ENCODE measurements at regions not wholly inside any gene's neighbourhood (a gene's known extent, or its start where the extent isn't known, plus 50 kb on each side); places are given as distances from the start of the nearest gene placed in this dataset.

DNA sequence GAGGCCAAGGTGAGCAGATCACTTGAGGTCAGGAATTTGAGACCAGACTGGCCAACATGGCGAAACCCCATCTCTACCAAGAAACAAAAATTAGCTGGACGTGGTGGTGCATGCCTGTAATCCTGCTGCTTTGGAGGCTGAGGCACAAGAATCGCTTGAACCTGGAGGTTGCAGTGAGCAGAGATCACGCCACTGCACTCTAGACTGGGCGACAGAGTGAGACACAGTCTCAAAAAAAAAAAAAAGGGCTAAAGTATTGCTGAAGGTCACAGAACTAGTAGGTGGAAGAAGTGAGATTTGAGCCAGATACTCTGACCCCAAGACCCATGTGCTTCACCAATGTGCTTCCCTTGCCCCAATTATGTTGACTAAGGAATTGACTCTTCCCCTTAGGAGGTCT, 112.0 kb downstream of the NPIPB5 start:
- TF ChIP-seq, protein P1, sequence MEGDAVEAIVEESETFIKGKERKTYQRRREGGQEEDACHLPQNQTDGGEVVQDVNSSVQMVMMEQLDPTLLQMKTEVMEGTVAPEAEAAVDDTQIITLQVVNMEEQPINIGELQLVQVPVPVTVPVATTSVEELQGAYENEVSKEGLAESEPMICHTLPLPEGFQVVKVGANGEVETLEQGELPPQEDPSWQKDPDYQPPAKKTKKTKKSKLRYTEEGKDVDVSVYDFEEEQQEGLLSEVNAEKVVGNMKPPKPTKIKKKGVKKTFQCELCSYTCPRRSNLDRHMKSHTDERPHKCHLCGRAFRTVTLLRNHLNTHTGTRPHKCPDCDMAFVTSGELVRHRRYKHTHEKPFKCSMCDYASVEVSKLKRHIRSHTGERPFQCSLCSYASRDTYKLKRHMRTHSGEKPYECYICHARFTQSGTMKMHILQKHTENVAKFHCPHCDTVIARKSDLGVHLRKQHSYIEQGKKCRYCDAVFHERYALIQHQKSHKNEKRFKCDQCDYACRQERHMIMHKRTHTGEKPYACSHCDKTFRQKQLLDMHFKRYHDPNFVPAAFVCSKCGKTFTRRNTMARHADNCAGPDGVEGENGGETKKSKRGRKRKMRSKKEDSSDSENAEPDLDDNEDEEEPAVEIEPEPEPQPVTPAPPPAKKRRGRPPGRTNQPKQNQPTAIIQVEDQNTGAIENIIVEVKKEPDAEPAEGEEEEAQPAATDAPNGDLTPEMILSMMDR (IDR thresholded peaks at IDR 0.05) = no peak
- no peak for TF ChIP-seq POLR2A (IDR thresholded peaks at IDR 0.05)

Measured in testis (tissue), 2 donors.